ENCODE measurements at regions not wholly inside any gene's neighbourhood (a gene's known extent, or its start where the extent isn't known, plus 50 kb on each side); places are given as distances from the start of the nearest gene placed in this dataset.

DNA sequence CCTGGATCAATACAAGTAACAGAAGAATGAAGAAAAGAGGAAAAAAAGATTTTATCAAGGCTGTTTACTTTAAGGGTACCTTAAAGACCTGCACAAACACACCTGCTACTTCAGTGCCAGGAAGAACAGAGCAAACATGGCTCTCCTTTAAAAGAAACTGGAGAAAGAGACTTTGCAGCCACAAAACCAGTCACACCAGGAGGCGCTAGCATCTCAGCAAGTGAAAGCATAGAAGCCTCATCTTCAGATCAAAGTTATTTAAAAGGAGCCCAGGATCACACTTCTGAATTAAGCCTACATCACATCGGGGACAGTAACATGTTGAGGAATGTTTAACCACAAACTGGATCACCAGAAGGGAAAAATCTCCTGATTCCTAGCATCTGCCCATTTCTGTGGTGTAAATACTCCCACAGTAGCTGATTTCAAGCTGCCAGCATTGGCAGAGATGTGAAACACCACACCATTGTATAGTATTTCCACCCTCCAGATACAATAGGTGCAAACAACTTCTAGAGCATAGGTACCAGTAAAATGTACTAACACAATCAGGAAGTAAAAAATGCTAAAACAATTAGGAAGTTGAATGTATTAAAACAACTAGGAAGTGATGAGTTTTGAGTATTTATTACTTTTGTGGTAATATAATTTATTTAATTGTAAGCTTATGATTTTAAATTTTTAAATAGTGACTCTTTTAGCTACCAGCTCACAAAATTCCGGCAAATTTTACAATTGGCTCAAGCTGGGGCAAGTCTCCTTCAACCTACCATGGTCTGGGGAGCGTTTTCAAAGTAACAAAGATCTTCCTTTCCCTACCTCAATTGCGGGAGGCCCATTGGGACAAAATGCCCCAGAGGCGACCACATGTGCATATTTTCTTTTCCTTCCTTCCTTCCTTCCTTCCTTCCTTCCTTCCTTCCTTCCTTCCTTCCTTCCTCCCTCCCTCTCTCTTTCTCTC is 105.3 kb upstream of the CLDN14 start:
- WGBS, 2 donors = 81 to 83% methylated on average over 6 of the region's 6 CpGs
- H3K4me3 ChIP-seq (ENCODE audit: low read depth in 1 of 2, low read length in 2 of 2) = no peak overlapping the region
- H3K27me3 ChIP-seq (ENCODE audit: control insufficient read depth in 1 of 2, insufficient read depth in 2 of 2, low read length in 2 of 2) = no peaks in the 10 kb centered on the region
- H3K27ac ChIP-seq (ENCODE audit: low read depth in 2 of 2, low read length in 1 of 2) = no peak overlapping the region
- H3K4me1 ChIP-seq (ENCODE audit: control insufficient read depth in 2 of 2, insufficient read depth in 2 of 2, low read length in 1 of 2) = no peaks in the 10 kb centered on the region
- no peaks in the 10 kb centered on the region for H3K36me3 ChIP-seq (ENCODE audit: control insufficient read depth in 2 of 2, insufficient read depth in 2 of 2, low read length in 1 of 2)
- H3K9me3 ChIP-seq (ENCODE audit: control insufficient read depth in 2 of 2, insufficient read depth in 1 of 2, low read depth in 1 of 2, low read length in 1 of 2) = no peaks in the 10 kb centered on the region

GRCh38 chr21:36587388-36587787 is 107.5 kb upstream of the CLDN14 start:
- H3K27me3 ChIP-seq (ENCODE audit: control insufficient read depth in 1 of 2, insufficient read depth in 2 of 2, low read length in 2 of 2) = no peaks in the 10 kb centered on the region
- H3K27ac ChIP-seq (ENCODE audit: low read depth in 2 of 2, low read length in 1 of 2) = peak overlapping the region in 1 of 2 donors; percentile 11
- H3K9me3 ChIP-seq (ENCODE audit: control insufficient read depth in 2 of 2, insufficient read depth in 1 of 2, low read depth in 1 of 2, low read length in 1 of 2) = no peaks in the 10 kb centered on the region
- no peak overlapping the region for H3K4me3 ChIP-seq (ENCODE audit: low read depth in 1 of 2, low read length in 2 of 2)
- H3K4me1 ChIP-seq (ENCODE audit: control insufficient read depth in 2 of 2, insufficient read depth in 2 of 2, low read length in 1 of 2) = no peaks in the 10 kb centered on the region
- H3K36me3 ChIP-seq (ENCODE audit: control insufficient read depth in 2 of 2, insufficient read depth in 2 of 2, low read length in 1 of 2) = no peaks in the 10 kb centered on the region
- 50 to 58% methylated on average over 8 of the region's 8 CpGs for WGBS, 2 donors

DNA sequence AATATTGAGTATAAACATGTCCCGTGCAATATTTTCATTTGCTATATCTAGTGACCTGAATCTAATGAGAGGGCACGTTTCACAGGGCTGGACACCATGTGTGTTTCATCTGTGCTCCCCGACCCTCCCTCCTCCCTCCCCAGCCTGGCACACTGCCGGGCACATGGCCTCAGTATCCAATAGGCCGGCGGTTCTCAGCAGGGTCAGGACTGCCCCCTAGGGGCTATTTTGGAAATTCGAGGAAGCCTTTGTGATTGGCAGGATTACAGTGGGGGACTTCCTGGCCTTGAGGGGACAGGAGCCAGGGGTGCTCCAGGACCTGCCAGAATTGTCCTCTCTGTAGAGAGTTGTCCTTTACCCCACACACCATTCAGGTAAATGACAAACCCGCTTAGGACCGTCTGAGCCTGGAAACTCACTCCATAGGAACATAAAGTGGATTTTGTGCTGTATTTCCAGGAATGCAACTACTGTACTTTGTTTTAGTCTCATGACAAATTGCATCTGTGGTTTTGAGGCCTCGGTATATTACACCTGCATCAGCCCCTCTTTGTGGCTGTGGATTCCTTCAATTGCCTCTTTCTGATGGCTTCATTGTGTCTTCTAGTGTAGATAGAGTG is 109.5 kb upstream of the SIM2 start:
- no peak overlapping the region for H3K27ac ChIP-seq (ENCODE audit: low read depth in 2 of 2, low read length in 1 of 2)
- 36 to 42% methylated on average over 10 of the region's 10 CpGs for WGBS, 2 donors
- H3K4me3 ChIP-seq (ENCODE audit: low read depth in 1 of 2, low read length in 2 of 2) = no peak overlapping the region
- no peaks in the 10 kb centered on the region for H3K27me3 ChIP-seq (ENCODE audit: control insufficient read depth in 1 of 2, insufficient read depth in 2 of 2, low read length in 2 of 2)
- no peaks in the 10 kb centered on the region for H3K36me3 ChIP-seq (ENCODE audit: control insufficient read depth in 2 of 2, insufficient read depth in 2 of 2, low read length in 1 of 2)
- H3K9me3 ChIP-seq (ENCODE audit: control insufficient read depth in 2 of 2, insufficient read depth in 1 of 2, low read depth in 1 of 2, low read length in 1 of 2) = no peaks in the 10 kb centered on the region
- no peaks in the 10 kb centered on the region for H3K4me1 ChIP-seq (ENCODE audit: control insufficient read depth in 2 of 2, insufficient read depth in 2 of 2, low read length in 1 of 2)

GRCh38 chr21:36591326-36591970 is 107.5 kb upstream of the SIM2 start:
- H3K4me1 ChIP-seq (ENCODE audit: control insufficient read depth in 2 of 2, insufficient read depth in 2 of 2, low read length in 1 of 2) = no peaks in the 10 kb centered on the region
- H3K36me3 ChIP-seq (ENCODE audit: control insufficient read depth in 2 of 2, insufficient read depth in 2 of 2, low read length in 1 of 2) = no peaks in the 10 kb centered on the region
- WGBS, 2 donors = 67 to 74% methylated on average over 12 to 16 of the region's 16 CpGs
- H3K27me3 ChIP-seq (ENCODE audit: control insufficient read depth in 1 of 2, insufficient read depth in 2 of 2, low read length in 2 of 2) = no peaks in the 10 kb centered on the region
- no peak overlapping the region for H3K27ac ChIP-seq (ENCODE audit: low read depth in 2 of 2, low read length in 1 of 2)
- H3K9me3 ChIP-seq (ENCODE audit: control insufficient read depth in 2 of 2, insufficient read depth in 1 of 2, low read depth in 1 of 2, low read length in 1 of 2) = no peaks in the 10 kb centered on the region
- no peak overlapping the region for H3K4me3 ChIP-seq (ENCODE audit: low read depth in 1 of 2, low read length in 2 of 2)

GRCh38 chr21:36596174-36596573 is 102.7 kb upstream of the SIM2 start:
- 63 to 68% methylated on average over 2 of the region's 2 CpGs for WGBS, 2 donors
- Histone ChIP-seq H3K4me1 (ENCODE audit: control insufficient read depth in 2 of 2, insufficient read depth in 2 of 2, low read length in 1 of 2) (no peaks in the 10 kb centered on the region), H3K36me3 (ENCODE audit: control insufficient read depth in 2 of 2, insufficient read depth in 2 of 2, low read length in 1 of 2) (no peaks in the 10 kb centered on the region), H3K27me3 (ENCODE audit: control insufficient read depth in 1 of 2, insufficient read depth in 2 of 2, low read length in 2 of 2) (no peaks in the 10 kb centered on the region), H3K4me3 (ENCODE audit: low read depth in 1 of 2, low read length in 2 of 2) (no peak overlapping the region), H3K9me3 (ENCODE audit: control insufficient read depth in 2 of 2, insufficient read depth in 1 of 2, low read depth in 1 of 2, low read length in 1 of 2) (no peaks in the 10 kb centered on the region), H3K27ac (ENCODE audit: low read depth in 2 of 2, low read length in 1 of 2) (no peak overlapping the region)

DNA sequence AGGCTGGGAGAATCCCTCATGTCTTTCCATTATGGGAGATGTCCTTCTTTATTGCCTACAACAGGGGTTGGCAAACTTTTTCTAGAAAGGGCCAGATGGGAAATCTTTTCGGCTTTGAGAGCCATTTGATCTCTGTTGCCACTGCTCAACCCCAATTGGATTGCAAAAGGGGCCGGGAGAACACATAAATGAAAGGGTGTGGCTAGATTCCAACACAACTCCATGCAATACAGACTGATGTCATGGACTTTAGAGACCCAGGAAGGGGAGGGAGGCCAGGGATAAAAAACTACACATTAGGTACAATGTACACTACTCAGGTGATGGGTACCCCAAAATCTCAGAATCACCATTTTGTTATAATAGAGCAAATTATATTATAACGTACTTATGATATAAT is 97.6 kb upstream of the SIM2 start:
- 56 to 67% methylated on average over 3 of the region's 3 CpGs for WGBS, 2 donors
- no peaks in the 10 kb centered on the region for H3K9me3 ChIP-seq (ENCODE audit: control insufficient read depth in 2 of 2, insufficient read depth in 1 of 2, low read depth in 1 of 2, low read length in 1 of 2)
- no peaks in the 10 kb centered on the region for H3K36me3 ChIP-seq (ENCODE audit: control insufficient read depth in 2 of 2, insufficient read depth in 2 of 2, low read length in 1 of 2)
- H3K27me3 ChIP-seq (ENCODE audit: control insufficient read depth in 1 of 2, insufficient read depth in 2 of 2, low read length in 2 of 2) = no peaks in the 10 kb centered on the region
- no peak overlapping the region for H3K4me3 ChIP-seq (ENCODE audit: low read depth in 1 of 2, low read length in 2 of 2)
- H3K27ac ChIP-seq (ENCODE audit: low read depth in 2 of 2, low read length in 1 of 2) = no peak overlapping the region
- H3K4me1 ChIP-seq (ENCODE audit: control insufficient read depth in 2 of 2, insufficient read depth in 2 of 2, low read length in 1 of 2) = no peaks in the 10 kb centered on the region

- Histone ChIP-seq H3K9me3 (ENCODE audit: control insufficient read depth in 2 of 2, insufficient read depth in 1 of 2, low read depth in 1 of 2, low read length in 1 of 2) (no peaks in the 10 kb centered on the region), H3K36me3 (ENCODE audit: control insufficient read depth in 2 of 2, insufficient read depth in 2 of 2, low read length in 1 of 2) (no peaks in the 10 kb centered on the region), H3K27ac (ENCODE audit: low read depth in 2 of 2, low read length in 1 of 2) (no peak overlapping the region), H3K27me3 (ENCODE audit: control insufficient read depth in 1 of 2, insufficient read depth in 2 of 2, low read length in 2 of 2) (no peaks in the 10 kb centered on the region), H3K4me1 (ENCODE audit: control insufficient read depth in 2 of 2, insufficient read depth in 2 of 2, low read length in 1 of 2) (no peaks in the 10 kb centered on the region), H3K4me3 (ENCODE audit: low read depth in 1 of 2, low read length in 2 of 2) (no peak overlapping the region)
- WGBS, 2 donors = 50 to 56% methylated on average over 8 of the region's 8 CpGs
These were observed 96.2 kb upstream of the SIM2 start for GRCh38 chr21:36602735-36603134.

DNA sequence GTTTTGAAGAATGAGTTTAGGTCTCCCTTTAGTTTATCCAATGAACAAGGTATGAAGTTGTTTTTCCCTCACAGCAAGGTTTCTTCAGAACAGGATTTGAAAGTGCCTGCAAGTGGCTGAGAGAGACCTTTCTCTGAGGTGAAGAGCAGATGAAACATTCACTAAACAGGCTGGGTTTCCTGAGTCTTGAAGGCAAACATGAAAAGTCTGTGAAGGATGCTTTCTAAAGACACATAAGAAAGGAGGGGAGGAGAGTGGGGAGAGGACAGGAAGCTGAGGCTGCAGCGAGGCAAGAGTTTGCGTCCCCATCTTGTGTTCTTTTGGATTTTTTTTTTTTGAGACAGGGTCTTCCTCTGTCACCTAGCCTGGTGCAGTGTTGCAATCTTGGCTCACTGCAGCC is 95.7 kb upstream of the SIM2 start:
- 41 to 65% methylated on average over 2 of the region's 2 CpGs for WGBS, 2 donors
- no peaks in the 10 kb centered on the region for H3K27me3 ChIP-seq (ENCODE audit: control insufficient read depth in 1 of 2, insufficient read depth in 2 of 2, low read length in 2 of 2)

DNA sequence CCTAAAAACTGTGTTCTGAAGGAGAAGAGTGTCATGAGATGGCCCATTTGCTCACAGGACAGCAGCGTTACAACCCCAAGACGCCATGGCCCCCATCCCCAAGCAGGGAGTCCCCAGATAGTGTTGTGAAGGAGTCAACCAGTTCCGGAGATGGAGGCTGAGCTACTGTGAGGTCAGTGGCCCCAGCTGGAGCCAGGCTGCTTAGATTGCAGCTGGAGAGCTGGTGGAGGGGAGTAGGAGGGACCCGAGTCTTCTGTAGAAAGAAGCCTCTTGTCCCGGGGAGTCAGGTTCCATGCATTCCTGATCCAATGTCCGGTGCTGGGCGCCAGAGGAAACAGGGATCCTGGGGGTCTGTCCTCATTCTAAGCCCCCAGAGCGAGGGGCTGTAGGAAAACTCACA is 93.5 kb upstream of the SIM2 start:
- no peak overlapping the region for H3K4me3 ChIP-seq (ENCODE audit: low read depth in 1 of 2, low read length in 2 of 2)
- peaks cover 0 to 2% of the 10 kb centered on the region in 2 donors for H3K9me3 ChIP-seq (ENCODE audit: control insufficient read depth in 2 of 2, insufficient read depth in 1 of 2, low read depth in 1 of 2, low read length in 1 of 2)
- no peaks in the 10 kb centered on the region for H3K4me1 ChIP-seq (ENCODE audit: control insufficient read depth in 2 of 2, insufficient read depth in 2 of 2, low read length in 1 of 2)
- H3K27me3 ChIP-seq (ENCODE audit: control insufficient read depth in 1 of 2, insufficient read depth in 2 of 2, low read length in 2 of 2) = no peaks in the 10 kb centered on the region
- H3K27ac ChIP-seq (ENCODE audit: low read depth in 2 of 2, low read length in 1 of 2) = no peak overlapping the region
- 80 to 81% methylated on average over 8 of the region's 8 CpGs for WGBS, 2 donors
- no peaks in the 10 kb centered on the region for H3K36me3 ChIP-seq (ENCODE audit: control insufficient read depth in 2 of 2, insufficient read depth in 2 of 2, low read length in 1 of 2)

More for the DNA sequence above, 95.7 kb upstream of the SIM2 start:
- H3K4me3 ChIP-seq (ENCODE audit: low read depth in 1 of 2, low read length in 2 of 2) = no peak overlapping the region
- H3K4me1 ChIP-seq (ENCODE audit: control insufficient read depth in 2 of 2, insufficient read depth in 2 of 2, low read length in 1 of 2) = no peaks in the 10 kb centered on the region
- H3K27ac ChIP-seq (ENCODE audit: low read depth in 2 of 2, low read length in 1 of 2) = no peak overlapping the region
- H3K36me3 ChIP-seq (ENCODE audit: control insufficient read depth in 2 of 2, insufficient read depth in 2 of 2, low read length in 1 of 2) = no peaks in the 10 kb centered on the region
- H3K9me3 ChIP-seq (ENCODE audit: control insufficient read depth in 2 of 2, insufficient read depth in 1 of 2, low read depth in 1 of 2, low read length in 1 of 2) = no peaks in the 10 kb centered on the region

Measured in esophagus (tissue), 2 donors.